Loucy (cell line): ENCODE measurements at regions not wholly inside any gene's neighbourhood (a gene's known extent, or its start where the extent isn't known, plus 50 kb on each side); places are given as distances from the start of the nearest gene placed in this dataset.

Experiments
- H2AFZ ChIP-seq: fragments of 200-600 bp; sonication (generic); 2 replicates; pipeline ENCODE4 v1.6.0; 2016; ENCODE audit warnings: antibody characterized with exemption, mild to moderate bottlenecking, low read length, moderate library complexity
- H3F3A ChIP-seq: fragments of 200-600 bp; 2 replicates; pipeline ENCODE4 v1.6.0; 2016; ENCODE audit warnings: antibody characterized with exemption, low read depth, mild to moderate bottlenecking
- H3K27me3 ChIP-seq: fragments of 200-600 bp; sonication (generic); 2 replicates; pipeline ENCODE4 v1.6.1; 2014; ENCODE audit warnings: low read length, mild to moderate bottlenecking; ENCODE audit not compliant: insufficient read depth, poor library complexity, severe bottlenecking
- H3K36me3 ChIP-seq: fragments of 200-600 bp; sonication (generic); 2 replicates; pipeline ENCODE4 v1.6.1; 2016; ENCODE audit warnings: low read length; ENCODE audit not compliant: insufficient read depth
- H3K4me1 ChIP-seq: fragments of 200-600 bp; sonication (generic); 2 replicates; pipeline ENCODE4 v1.5.1; 2014; ENCODE audit warnings: low read length, mild to moderate bottlenecking; ENCODE audit not compliant: insufficient read depth, poor library complexity, severe bottlenecking
- H3K4me2 ChIP-seq: fragments of 200-600 bp; sonication (generic); 2 replicates; pipeline ENCODE4 v1.6.0; 2014; ENCODE audit warnings: antibody characterized with exemption, low read length, low read depth, mild to moderate bottlenecking; ENCODE audit not compliant: poor library complexity, severe bottlenecking
- H3K4me3 ChIP-seq: fragments of 200-600 bp; sonication (generic); 2 replicates; pipeline ENCODE4 v1.5.1; 2014; ENCODE audit warnings: low read length, mild to moderate bottlenecking, mixed read lengths; ENCODE audit not compliant: poor library complexity, severe bottlenecking
- H3K79me2 ChIP-seq: fragments of 200-600 bp; sonication (generic); 2 replicates; pipeline ENCODE4 v1.6.1; 2014; ENCODE audit warnings: low read length; ENCODE audit not compliant: insufficient read depth
- H3K9ac ChIP-seq: fragments of 200-600 bp; sonication (generic); 2 replicates; pipeline ENCODE4 v1.6.0; 2014; ENCODE audit warnings: mild to moderate bottlenecking, low read depth, low read length, moderate library complexity; ENCODE audit not compliant: poor library complexity, severe bottlenecking
- H3K9me2 ChIP-seq: fragments of 200-600 bp; sonication (generic); replicated peaks from 2 replicates; pipeline ENCODE4 v1.6.1; 2016; ENCODE audit warnings: low read depth, low read length, mixed read lengths
- H3K9me3 ChIP-seq: fragments of 200-600 bp; sonication (generic); 2 replicates; pipeline ENCODE4 v1.6.1; 2014; ENCODE audit warnings: mild to moderate bottlenecking, antibody characterized with exemption, low read length, low read depth; ENCODE audit not compliant: insufficient read depth
- H4K20me1 ChIP-seq: fragments of 200-600 bp; sonication (generic); 2 replicates; pipeline ENCODE4 v1.6.0; 2014; ENCODE audit warnings: antibody characterized with exemption, low read length, mild to moderate bottlenecking; ENCODE audit not compliant: insufficient read depth, poor library complexity, severe bottlenecking
- EZH2phosphoT487 ChIP-seq: fragments of 200-600 bp; IDR thresholded peaks from 2 replicates; pipeline ENCODE4 v1.6.1; 2018; ENCODE audit warnings: antibody characterized with exemption, mild to moderate bottlenecking, moderate library complexity, borderline replicate concordance
- TF ChIP-seq, protein P1 (sequence below): fragments of 200-600 bp; sonication (generic); conservative IDR thresholded peaks from 2 replicates; pipeline ENCODE4 v1.5.1; 2014; ENCODE audit warnings: mild to moderate bottlenecking, antibody characterized with exemption, low read length

DNA sequence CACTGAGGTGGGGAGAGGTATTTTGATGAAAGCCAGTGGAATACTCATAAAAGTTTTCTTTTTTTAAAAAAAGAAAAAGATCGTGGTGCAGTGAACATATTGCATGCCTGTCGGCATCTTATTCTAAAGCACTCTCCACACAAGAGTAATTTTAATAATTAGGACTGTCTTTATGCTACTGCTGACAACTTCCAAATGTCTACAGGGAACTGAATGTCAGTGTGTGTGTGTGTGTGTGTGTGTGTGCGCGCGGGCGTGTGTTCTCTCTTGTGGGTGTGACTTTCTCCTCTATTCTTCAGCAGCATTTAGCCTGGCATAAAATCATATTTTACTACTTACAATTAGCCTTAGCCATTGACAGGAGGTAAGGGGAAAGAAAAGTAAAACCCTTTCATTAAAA lies 268.5 kb downstream of the C3orf38 start:
- Histone ChIP-seq H4K20me1 (no peaks in the 10 kb centered on the region), H3K36me3 (no peaks in the 10 kb centered on the region), H3K9me2 (no peaks in the 10 kb centered on the region)

DNA sequence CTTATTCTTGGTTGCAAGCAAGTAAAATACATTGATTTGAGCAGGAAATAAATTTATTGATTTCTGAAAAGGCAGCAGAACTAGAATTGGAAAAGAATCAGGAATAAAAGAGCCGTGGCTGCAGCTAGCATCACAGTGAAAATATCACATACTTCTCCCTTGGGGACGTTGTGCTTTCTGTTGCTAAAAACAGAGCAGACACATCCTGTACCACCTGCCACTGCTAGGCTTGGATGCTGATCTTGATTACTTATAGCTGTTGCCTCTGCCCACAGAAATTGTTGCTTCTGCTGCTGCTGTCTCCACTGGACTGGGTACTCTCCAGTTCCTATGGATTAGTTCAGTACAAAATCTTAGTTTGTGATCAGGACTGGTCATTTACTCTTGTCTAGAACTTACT lies 283.8 kb downstream of the C3orf38 start:
- no peak for TF ChIP-seq EZH2phosphoT487
- TF ChIP-seq, protein P1, sequence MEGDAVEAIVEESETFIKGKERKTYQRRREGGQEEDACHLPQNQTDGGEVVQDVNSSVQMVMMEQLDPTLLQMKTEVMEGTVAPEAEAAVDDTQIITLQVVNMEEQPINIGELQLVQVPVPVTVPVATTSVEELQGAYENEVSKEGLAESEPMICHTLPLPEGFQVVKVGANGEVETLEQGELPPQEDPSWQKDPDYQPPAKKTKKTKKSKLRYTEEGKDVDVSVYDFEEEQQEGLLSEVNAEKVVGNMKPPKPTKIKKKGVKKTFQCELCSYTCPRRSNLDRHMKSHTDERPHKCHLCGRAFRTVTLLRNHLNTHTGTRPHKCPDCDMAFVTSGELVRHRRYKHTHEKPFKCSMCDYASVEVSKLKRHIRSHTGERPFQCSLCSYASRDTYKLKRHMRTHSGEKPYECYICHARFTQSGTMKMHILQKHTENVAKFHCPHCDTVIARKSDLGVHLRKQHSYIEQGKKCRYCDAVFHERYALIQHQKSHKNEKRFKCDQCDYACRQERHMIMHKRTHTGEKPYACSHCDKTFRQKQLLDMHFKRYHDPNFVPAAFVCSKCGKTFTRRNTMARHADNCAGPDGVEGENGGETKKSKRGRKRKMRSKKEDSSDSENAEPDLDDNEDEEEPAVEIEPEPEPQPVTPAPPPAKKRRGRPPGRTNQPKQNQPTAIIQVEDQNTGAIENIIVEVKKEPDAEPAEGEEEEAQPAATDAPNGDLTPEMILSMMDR = no peak
- Histone ChIP-seq H3K4me2 (no peak overlapping the region), H3F3A (no peaks in the 10 kb centered on the region), H3K36me3 (no peaks in the 10 kb centered on the region), H3K9me2 (no peaks in the 10 kb centered on the region), H3K27me3 (no peaks in the 10 kb centered on the region), H3K9me3 (no peaks in the 10 kb centered on the region), H2AFZ (no peak overlapping the region), H4K20me1 (no peaks in the 10 kb centered on the region), H3K4me3 (no peak overlapping the region), H3K4me1 (no peaks in the 10 kb centered on the region), H3K79me2 (no peaks in the 10 kb centered on the region), H3K9ac (no peak overlapping the region)

More for the DNA sequence above, 268.5 kb downstream of the C3orf38 start:
- no peaks in the 10 kb centered on the region for H3K79me2 ChIP-seq
- no peaks in the 10 kb centered on the region for H3K4me1 ChIP-seq
- H3F3A ChIP-seq = no peaks in the 10 kb centered on the region
- H3K27me3 ChIP-seq = no peaks in the 10 kb centered on the region
- no peak overlapping the region for H3K4me2 ChIP-seq
- H3K9me3 ChIP-seq = no peaks in the 10 kb centered on the region
- no peak overlapping the region for H2AFZ ChIP-seq
- H3K9ac ChIP-seq = no peak overlapping the region
- no peak overlapping the region for H3K4me3 ChIP-seq
- TF ChIP-seq, protein P1 = no peak
- TF ChIP-seq EZH2phosphoT487 = no peak

DNA sequence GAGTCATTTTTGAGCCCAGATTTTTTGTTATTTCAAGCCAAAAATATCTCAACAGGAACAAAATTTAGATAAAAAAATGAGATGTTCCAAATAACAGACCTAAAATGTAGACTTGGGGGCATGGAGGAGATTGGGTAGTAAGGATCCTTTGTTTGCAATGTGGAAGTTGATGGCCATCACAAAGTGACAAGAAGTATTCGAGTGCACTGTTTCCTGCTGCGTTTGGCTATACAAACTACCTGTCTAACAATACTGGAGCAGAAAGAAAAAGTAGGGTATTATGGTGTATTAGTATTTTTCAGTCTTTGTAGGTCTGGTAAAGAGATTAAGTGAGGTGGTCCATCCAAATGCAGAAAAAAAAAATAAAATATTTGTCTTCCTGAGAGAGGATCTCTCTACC lies 284.2 kb downstream of the C3orf38 start:
- Histone ChIP-seq H3F3A (no peaks in the 10 kb centered on the region), H3K36me3 (no peaks in the 10 kb centered on the region), H3K27me3 (no peaks in the 10 kb centered on the region), H2AFZ (no peak overlapping the region), H3K9me3 (no peaks in the 10 kb centered on the region), H3K4me1 (no peaks in the 10 kb centered on the region), H3K4me3 (no peak overlapping the region), H3K9me2 (no peaks in the 10 kb centered on the region), H4K20me1 (no peaks in the 10 kb centered on the region), H3K9ac (no peak overlapping the region), H3K4me2 (no peak overlapping the region), H3K79me2 (no peaks in the 10 kb centered on the region)
- TF ChIP-seq, protein P1 = no peak
- TF ChIP-seq EZH2phosphoT487 = no peak
